ENCODE measurements at regions not wholly inside any gene's neighbourhood (a gene's known extent, or its start where the extent isn't known, plus 50 kb on each side); places are given as distances from the start of the nearest gene placed in this dataset.

DNA sequence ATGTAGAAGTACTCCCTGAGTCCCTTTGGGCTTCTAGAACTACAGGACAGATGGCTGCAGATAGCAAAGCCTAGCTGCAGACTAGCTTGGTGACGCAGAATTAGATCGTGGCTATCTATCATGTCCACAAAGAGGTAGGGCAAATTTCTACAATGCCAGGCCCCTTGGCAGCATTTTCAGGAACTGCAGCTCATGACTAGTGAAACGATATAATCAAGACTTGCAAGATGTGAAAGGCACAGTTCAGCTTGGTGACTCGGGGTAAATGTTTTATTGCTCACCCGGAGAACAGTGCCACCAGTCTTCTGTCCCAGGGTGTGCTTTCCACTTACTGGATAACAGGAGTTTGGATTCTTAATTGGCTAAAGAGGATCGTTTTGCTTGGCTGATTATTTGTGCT, 108.7 kb upstream of the LY86 start:
- Histone ChIP-seq H3K4me3 (ENCODE audit: insufficient read depth, low read length, poor library complexity, severe bottlenecking) (no peak overlapping the region), H4K20me1 (ENCODE audit: low read depth, low read length) (no peaks in the 10 kb centered on the region), H3K9me2 (replicated peaks; ENCODE audit: insufficient read depth, low read length) (no peaks in the 10 kb centered on the region; the same call in 1 of the 2 replicates), H3K79me2 (ENCODE audit: insufficient read depth, low read length) (no peaks in the 10 kb centered on the region), H2AFZ (ENCODE audit: low read depth, low read length, severe bottlenecking) (no peak overlapping the region), H3K36me3 (ENCODE audit: low read length) (no peaks in the 10 kb centered on the region), H3K9ac (ENCODE audit: low read length) (no peak overlapping the region), H3K27ac (ENCODE audit: low read depth, low read length) (no peak overlapping the region), H3K9me3 (ENCODE audit: insufficient read depth, low read length) (no peaks in the 10 kb centered on the region), H3K4me2 (ENCODE audit: low read depth, low read length, poor library complexity, severe bottlenecking) (no peak overlapping the region), H3F3A (ENCODE audit: insufficient read depth) (no peaks in the 10 kb centered on the region), H3K27me3 (ENCODE audit: low read length) (no peaks in the 10 kb centered on the region; the same call in 1 of the 2 replicates)
- TF ChIP-seq, protein P1, sequence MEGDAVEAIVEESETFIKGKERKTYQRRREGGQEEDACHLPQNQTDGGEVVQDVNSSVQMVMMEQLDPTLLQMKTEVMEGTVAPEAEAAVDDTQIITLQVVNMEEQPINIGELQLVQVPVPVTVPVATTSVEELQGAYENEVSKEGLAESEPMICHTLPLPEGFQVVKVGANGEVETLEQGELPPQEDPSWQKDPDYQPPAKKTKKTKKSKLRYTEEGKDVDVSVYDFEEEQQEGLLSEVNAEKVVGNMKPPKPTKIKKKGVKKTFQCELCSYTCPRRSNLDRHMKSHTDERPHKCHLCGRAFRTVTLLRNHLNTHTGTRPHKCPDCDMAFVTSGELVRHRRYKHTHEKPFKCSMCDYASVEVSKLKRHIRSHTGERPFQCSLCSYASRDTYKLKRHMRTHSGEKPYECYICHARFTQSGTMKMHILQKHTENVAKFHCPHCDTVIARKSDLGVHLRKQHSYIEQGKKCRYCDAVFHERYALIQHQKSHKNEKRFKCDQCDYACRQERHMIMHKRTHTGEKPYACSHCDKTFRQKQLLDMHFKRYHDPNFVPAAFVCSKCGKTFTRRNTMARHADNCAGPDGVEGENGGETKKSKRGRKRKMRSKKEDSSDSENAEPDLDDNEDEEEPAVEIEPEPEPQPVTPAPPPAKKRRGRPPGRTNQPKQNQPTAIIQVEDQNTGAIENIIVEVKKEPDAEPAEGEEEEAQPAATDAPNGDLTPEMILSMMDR (IDR thresholded peaks at IDR 0.05; ENCODE audit: insufficient read depth, low read length, poor library complexity, severe bottlenecking) = no peak
- TF ChIP-seq EZH2phosphoT487 (conservative IDR thresholded peaks at IDR 0.05; ENCODE audit: low read length) = no peak

DNA sequence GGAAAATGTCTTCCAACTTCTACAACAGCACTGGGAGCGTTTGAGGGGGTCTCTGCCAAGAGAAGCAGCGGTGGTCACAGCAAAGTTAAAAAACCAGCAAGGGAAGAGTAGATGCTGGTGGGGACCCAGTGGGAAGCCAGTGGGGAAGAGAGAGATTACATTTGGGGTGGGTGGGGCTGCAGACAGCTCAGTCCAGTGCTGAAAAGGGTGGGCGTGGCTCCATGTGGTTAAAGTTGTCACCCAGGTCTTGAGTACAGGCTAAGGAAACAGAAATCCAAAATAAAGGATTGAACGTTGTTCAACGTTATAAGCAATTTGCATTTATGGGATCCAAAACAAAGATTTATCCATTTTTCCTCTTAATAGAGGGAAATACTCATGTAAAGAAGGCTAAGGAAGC, 106.3 kb upstream of the LY86 start:
- Histone ChIP-seq H3K27ac (ENCODE audit: low read depth, low read length) (no peak overlapping the region), H3F3A (ENCODE audit: insufficient read depth) (no peaks in the 10 kb centered on the region), H4K20me1 (ENCODE audit: low read depth, low read length) (no peaks in the 10 kb centered on the region), H3K9me2 (replicated peaks; ENCODE audit: insufficient read depth, low read length) (no peaks in the 10 kb centered on the region; the same call in 1 of the 2 replicates), H3K36me3 (ENCODE audit: low read length) (no peaks in the 10 kb centered on the region), H3K9me3 (ENCODE audit: insufficient read depth, low read length) (no peaks in the 10 kb centered on the region), H3K27me3 (ENCODE audit: low read length) (no peaks in the 10 kb centered on the region; the same call in 1 of the 2 replicates), H2AFZ (ENCODE audit: low read depth, low read length, severe bottlenecking) (no peak overlapping the region), H3K4me3 (ENCODE audit: insufficient read depth, low read length, poor library complexity, severe bottlenecking) (no peak overlapping the region), H3K79me2 (ENCODE audit: insufficient read depth, low read length) (no peaks in the 10 kb centered on the region), H3K9ac (ENCODE audit: low read length) (no peak overlapping the region), H3K4me2 (ENCODE audit: low read depth, low read length, poor library complexity, severe bottlenecking) (no peak overlapping the region)
- no peak for TF ChIP-seq EZH2phosphoT487 (conservative IDR thresholded peaks at IDR 0.05; ENCODE audit: low read length)
- TF ChIP-seq, protein P1 (IDR thresholded peaks at IDR 0.05; ENCODE audit: insufficient read depth, low read length, poor library complexity, severe bottlenecking) = no peak

DNA sequence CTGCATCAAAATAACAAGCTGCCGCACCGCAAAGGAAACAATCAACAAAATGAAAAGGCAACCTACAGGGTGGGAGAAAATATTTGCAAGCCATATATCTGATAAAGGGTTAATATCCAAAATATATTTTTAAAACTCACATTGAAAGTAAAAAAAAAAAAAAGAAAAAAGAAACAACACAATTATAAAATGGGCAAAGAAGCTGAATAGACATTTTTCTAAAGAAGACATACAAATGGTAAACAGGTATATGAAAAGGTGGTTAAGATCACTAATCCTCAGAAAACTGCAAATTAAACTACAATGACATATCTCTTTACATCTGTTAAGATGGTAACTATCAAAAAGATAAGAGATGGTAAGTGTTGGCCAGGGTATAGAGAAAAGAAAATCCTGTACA, 105.4 kb upstream of the LY86 start:
- H3F3A ChIP-seq (ENCODE audit: insufficient read depth) = no peaks in the 10 kb centered on the region
- no peak overlapping the region for H3K9ac ChIP-seq (ENCODE audit: low read length)
- H4K20me1 ChIP-seq (ENCODE audit: low read depth, low read length) = no peaks in the 10 kb centered on the region
- no peaks in the 10 kb centered on the region; the same call in 1 of the 2 replicates for H3K9me2 ChIP-seq (replicated peaks; ENCODE audit: insufficient read depth, low read length)
- no peak overlapping the region for H3K4me3 ChIP-seq (ENCODE audit: insufficient read depth, low read length, poor library complexity, severe bottlenecking)
- H3K9me3 ChIP-seq (ENCODE audit: insufficient read depth, low read length) = no peaks in the 10 kb centered on the region
- H3K36me3 ChIP-seq (ENCODE audit: low read length) = no peaks in the 10 kb centered on the region
- H3K4me2 ChIP-seq (ENCODE audit: low read depth, low read length, poor library complexity, severe bottlenecking) = no peak overlapping the region
- no peaks in the 10 kb centered on the region for H3K79me2 ChIP-seq (ENCODE audit: insufficient read depth, low read length)
- no peak overlapping the region for H3K27ac ChIP-seq (ENCODE audit: low read depth, low read length)
- no peak overlapping the region for H2AFZ ChIP-seq (ENCODE audit: low read depth, low read length, severe bottlenecking)
- TF ChIP-seq, protein P1 (IDR thresholded peaks at IDR 0.05; ENCODE audit: insufficient read depth, low read length, poor library complexity, severe bottlenecking) = no peak
- TF ChIP-seq EZH2phosphoT487 (conservative IDR thresholded peaks at IDR 0.05; ENCODE audit: low read length) = no peak
- H3K27me3 ChIP-seq (ENCODE audit: low read length) = no peaks in the 10 kb centered on the region; the same call in 1 of the 2 replicates
